Esophagus muscularis mucosa (tissue), 4 donors: ENCODE measurements at regions not wholly inside any gene's neighbourhood (a gene's known extent, or its start where the extent isn't known, plus 50 kb on each side); places are given as distances from the start of the nearest gene placed in this dataset.
"Not testable (repeated sequence)": the region's sequence is repeated elsewhere in the genome, so short reads cannot be mapped to it uniquely, and the experiment has no call there.

Experiments used
- DNase-seq: peaks from one replicate; pipeline ENCODE4 v3.0.0-alpha.2; 2017; ENCODE audit errors: extremely low spot score
- H3K27ac ChIP-seq, 4 donors: fragments of 200-600 bp; sonication (generic); replicated peaks in 1 of 4; 1 replicate in 3 of 4; 2 replicates in 1 of 4; pipeline ENCODE4 v1.5.1; 2016 to 2019; ENCODE audit warnings: mild to moderate bottlenecking in 1 of 4
- H3K27me3 ChIP-seq, 4 donors: fragments of 200-600 bp; sonication (generic); one replicate each; pipeline versions ENCODE4 v1.5.1 to v1.6.0; 2016 to 2019
- H3K36me3 ChIP-seq, 4 donors: fragments of 200-600 bp; sonication (generic); one replicate each; pipeline ENCODE4 v1.5.1; 2016 to 2019
- H3K4me1 ChIP-seq, 4 donors: fragments of 200-600 bp; sonication (generic); one replicate each; pipeline ENCODE4 v1.5.1; 2016 to 2019
- H3K4me3 ChIP-seq, 4 donors: fragments of 200-600 bp; sonication (generic); 1 replicate in 2 of 4; 2 replicates in 2 of 4; pipeline ENCODE4 v1.5.1; 2016 to 2019; ENCODE audit warnings: mild to moderate bottlenecking in 4 of 4, moderate library complexity in 1 of 4
- H3K9me3 ChIP-seq, 4 donors: fragments of 200-600 bp; sonication (generic); 1 replicate in 3 of 4; 2 replicates in 1 of 4; pipeline ENCODE4 v1.5.1; 2016 to 2019
- CTCF ChIP-seq, 3 experiments: fragments of 200-600 bp in 2 of 3; fragments of 450-650 bp in 1 of 3; sonication (generic) in 2 of 3; IDR thresholded peaks; one replicate each; pipeline ENCODE4 v1.5.1; 2017 to 2019; ENCODE audit warnings: antibody characterized with exemption in 3 of 3, mild to moderate bottlenecking in 2 of 3, moderate library complexity in 1 of 3
- EP300 ChIP-seq: sonication (generic); formaldehyde crosslinking; IDR thresholded peaks from one replicate; pipeline ENCODE4 v1.6.1; 2017; ENCODE audit warnings: antibody characterized with exemption
- POLR2A ChIP-seq: fragments of 450-650 bp; IDR thresholded peaks from one replicate; pipeline ENCODE4 v1.6.1; 2017; ENCODE audit warnings: antibody characterized with exemption, moderate library complexity, mild to moderate bottlenecking, low read depth
- POLR2AphosphoS5 ChIP-seq, 2 donors: sonication (generic); formaldehyde crosslinking; IDR thresholded peaks; one replicate each; pipeline ENCODE4 v1.6.1; 2017; ENCODE audit warnings: antibody characterized with exemption in 2 of 2
- WGBS: methylation state at CpG from one replicate; pipeline ENCODE4 v1.1.5; 2018; 5-methylcytosine and 5-hydroxymethylcytosine counted together
- intact Hi-C: fragments of 100-400 bp; cut with DNase I; formaldehyde crosslinking; loops from one replicate; pipeline ENCODE4 v1.15.1; 2023

GRCh38 chr3:61422945-61423673, 138.3 kb upstream of the PTPRG start:
- H3K36me3 ChIP-seq, result no peaks in the 10 kb centered on the region
- no peaks in the 10 kb centered on the region for H3K9me3 ChIP-seq
- no peaks in the 10 kb centered on the region for H3K4me1 ChIP-seq
- intact Hi-C loops, result no loop called here
- H3K27me3 ChIP-seq, result no peaks in the 10 kb centered on the region
- WGBS, result 74% methylated on average over 1 of the region's 1 CpG
- no peak overlapping the region for H3K4me3 ChIP-seq
- TF ChIP-seq POLR2A, result no peak
- no peak overlapping the region for H3K27ac ChIP-seq
- DNase-seq, result no peak

- DNase-seq, result no peak
- Histone ChIP-seq H3K36me3 (no peaks in the 10 kb centered on the region), H3K4me1 (no peaks in the 10 kb centered on the region), H3K9me3 (no peaks in the 10 kb centered on the region), H3K4me3 (no peak overlapping the region), H3K27ac (no peak overlapping the region), H3K27me3 (no peaks in the 10 kb centered on the region)
- no peak for TF ChIP-seq EP300
- no peak for TF ChIP-seq POLR2A
- TF ChIP-seq POLR2AphosphoS5 (IDR thresholded peaks at IDR 0.05), result no peak
- TF ChIP-seq CTCF (IDR thresholded peaks at IDR 0.05), result no peak
- intact Hi-C loops, result no loop called here
- 90% methylated on average over 4 of the region's 4 CpGs for WGBS
Measured at GRCh38 chr3:61425356-61425755, 136.0 kb upstream of the PTPRG start.

- DNase-seq, result no peak
- intact Hi-C loops, result no loop called here
- Histone ChIP-seq H3K27me3 (no peaks in the 10 kb centered on the region), H3K36me3 (no peaks in the 10 kb centered on the region), H3K9me3 (no peaks in the 10 kb centered on the region), H3K27ac (no peak overlapping the region), H3K4me1 (no peaks in the 10 kb centered on the region), H3K4me3 (no peak overlapping the region)
- 94% methylated on average over 12 of the region's 12 CpGs for WGBS
- TF ChIP-seq POLR2A (no peak), CTCF (IDR thresholded peaks at IDR 0.05) (no peak), EP300 (no peak), POLR2AphosphoS5 (IDR thresholded peaks at IDR 0.05) (no peak)
Measured at GRCh38 chr3:61429106-61429505, 132.3 kb upstream of the PTPRG start.

- H3K4me1 ChIP-seq, H3K27me3 ChIP-seq, H3K4me3 ChIP-seq, H3K9me3 ChIP-seq, DNase-seq, H3K27ac ChIP-seq, H3K36me3 ChIP-seq, intact Hi-C loops: not testable (repeated sequence)
- WGBS, result 95% methylated on average over 14 of the region's 28 CpGs
Measured at GRCh38 chr3:61434901-61435300, 126.5 kb upstream of the PTPRG start.

GRCh38 chr3:61435361-61435760, 126.0 kb upstream of the PTPRG start:
- H3K27me3 ChIP-seq, H3K27ac ChIP-seq, H3K4me1 ChIP-seq, DNase-seq, intact Hi-C loops, H3K4me3 ChIP-seq, H3K9me3 ChIP-seq, H3K36me3 ChIP-seq: not testable (repeated sequence)
- WGBS, result 94% methylated on average over 12 of the region's 20 CpGs

- 45% methylated on average over 3 of the region's 3 CpGs for WGBS
- no peaks in the 10 kb centered on the region for H3K36me3 ChIP-seq
- no peak overlapping the region for H3K4me3 ChIP-seq
- no peaks in the 10 kb centered on the region for H3K4me1 ChIP-seq
- TF ChIP-seq EP300 (no peak), POLR2AphosphoS5 (IDR thresholded peaks at IDR 0.05) (no peak), POLR2A (no peak), CTCF (IDR thresholded peaks at IDR 0.05) (no peak)
- no peaks in the 10 kb centered on the region for H3K27me3 ChIP-seq
- H3K27ac ChIP-seq, result no peak overlapping the region
- no peaks in the 10 kb centered on the region for H3K9me3 ChIP-seq
- DNase-seq, result no peak
- intact Hi-C loops, result no loop called here
Measured at GRCh38 chr3:61438253-61439121, 122.9 kb upstream of the PTPRG start.
